ENCODE measurements at regions not wholly inside any gene's neighbourhood (a gene's known extent, or its start where the extent isn't known, plus 50 kb on each side); places are given as distances from the start of the nearest gene placed in this dataset.
"Not testable (repeated sequence)": the region's sequence is repeated elsewhere in the genome, so short reads cannot be mapped to it uniquely, and the experiment has no call there.

GRCh38 chr22:23460517-23461031 lies 119.5 kb downstream of the IGLL1 start:
- not testable (repeated sequence) for DNase-seq

GRCh38 chr22:23459645-23460516 lies 120.2 kb downstream of the IGLL1 start:
- not testable (repeated sequence) for DNase-seq

GRCh38 chr22:23458663-23459541 lies 121.2 kb downstream of the IGLL1 start:
- DNase-seq: no peak

- no peak for DNase-seq
Observed at GRCh38 chr22:23457380-23457985, 122.6 kb downstream of the IGLL1 start.

- not testable (repeated sequence) for DNase-seq
Observed at GRCh38 chr22:23456666-23457379, 123.3 kb downstream of the IGLL1 start.

- DNase-seq: not testable (repeated sequence)
Observed at GRCh38 chr22:23454345-23454744, 125.7 kb downstream of the IGLL1 start.

GRCh38 chr22:23453277-23453676 lies 126.8 kb downstream of the IGLL1 start:
- no peak for DNase-seq

- no peak for DNase-seq
Observed at GRCh38 chr22:23452231-23453010, 127.7 kb downstream of the IGLL1 start.

- not testable (repeated sequence) for DNase-seq
Observed at GRCh38 chr22:23451452-23452230, 128.4 kb downstream of the IGLL1 start.

- not testable (repeated sequence) for DNase-seq
Observed at GRCh38 chr22:23450821-23451220, 129.3 kb downstream of the IGLL1 start.

GRCh38 chr22:23450434-23450795 lies 129.7 kb downstream of the IGLL1 start:
- no peak for DNase-seq

- not testable (repeated sequence) for DNase-seq
Observed at GRCh38 chr22:23449748-23450433, 130.2 kb downstream of the IGLL1 start.

- not testable (repeated sequence) for DNase-seq
Observed at GRCh38 chr22:23448499-23449288, 131.4 kb downstream of the IGLL1 start.

- DNase-seq: no peak
Observed at GRCh38 chr22:23446796-23447350, 133.2 kb downstream of the IGLL1 start.

GRCh38 chr22:23446194-23446593 lies 133.9 kb downstream of the IGLL1 start:
- not testable (repeated sequence) for DNase-seq

- DNase-seq: not testable (repeated sequence)
Observed at GRCh38 chr22:23443905-23444304, 136.2 kb downstream of the IGLL1 start.

GRCh38 chr22:23439581-23439980 lies 140.5 kb downstream of the IGLL1 start:
- DNase-seq: not testable (repeated sequence)

- no peak for DNase-seq
Observed at GRCh38 chr22:23438216-23438615, 141.9 kb downstream of the IGLL1 start.

- no peak for DNase-seq
Observed at GRCh38 chr22:23437779-23438178, 142.3 kb downstream of the IGLL1 start.
